Erythroblast (primary cell): ENCODE measurements at regions not wholly inside any gene's neighbourhood (a gene's known extent, or its start where the extent isn't known, plus 50 kb on each side); places are given as distances from the start of the nearest gene placed in this dataset.
"Not testable (repeated sequence)": the region's sequence is repeated elsewhere in the genome, so short reads cannot be mapped to it uniquely, and the experiment has no call there.

ENCODE experiments used
- DNase-seq, 2 experiments: peaks; one replicate each; lab custom pipeline; 2025; lab: John Stamatoyannopoulos, UW
- GATA1 ChIP-seq: IDR thresholded peaks from 2 replicates; pipeline ENCODE4 v1.6.1; 2011; ENCODE audit warnings: low read depth, mild to moderate bottlenecking, control low read depth, low read length, moderate library complexity
- POLR2A ChIP-seq: IDR thresholded peaks from 2 replicates; pipeline ENCODE4 v1.6.1; 2011; ENCODE audit warnings: mild to moderate bottlenecking, low read length

- TF ChIP-seq GATA1 (no peak), POLR2A (no peak)
These were observed 179.7 kb upstream of the ST6GALNAC5 start for GRCh38 chr1:76687307-76688175.

GRCh38 chr1:76690766-76691165 lies 176.5 kb upstream of the ST6GALNAC5 start:
- TF ChIP-seq POLR2A (no peak), GATA1 (no peak)
- DNase-seq = no peak

More at GRCh38 chr1:76687307-76688175, 179.7 kb upstream of the ST6GALNAC5 start:
- DNase-seq = no peak

DNA sequence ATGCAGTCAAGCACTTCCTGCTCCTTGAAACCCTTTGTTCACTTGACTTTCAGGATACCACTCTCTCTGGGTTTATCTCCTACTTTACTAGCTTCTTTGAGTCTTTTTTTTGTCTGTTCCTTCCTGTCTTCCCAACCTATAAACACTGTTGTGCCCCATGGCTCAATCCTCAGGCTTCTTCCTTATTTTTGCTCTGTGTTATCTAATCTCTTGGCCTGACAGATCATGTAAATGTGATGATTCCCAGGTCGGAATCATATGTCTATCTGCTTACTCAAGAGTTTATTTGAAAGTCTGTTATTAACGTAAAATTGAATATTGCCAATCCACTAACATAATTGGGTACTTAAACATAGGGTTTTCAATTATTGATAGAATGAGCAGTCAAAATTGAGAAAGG lies 171.7 kb upstream of the ST6GALNAC5 start:
- no peak for DNase-seq
- no peak for TF ChIP-seq POLR2A
- TF ChIP-seq GATA1 = no peak

DNA sequence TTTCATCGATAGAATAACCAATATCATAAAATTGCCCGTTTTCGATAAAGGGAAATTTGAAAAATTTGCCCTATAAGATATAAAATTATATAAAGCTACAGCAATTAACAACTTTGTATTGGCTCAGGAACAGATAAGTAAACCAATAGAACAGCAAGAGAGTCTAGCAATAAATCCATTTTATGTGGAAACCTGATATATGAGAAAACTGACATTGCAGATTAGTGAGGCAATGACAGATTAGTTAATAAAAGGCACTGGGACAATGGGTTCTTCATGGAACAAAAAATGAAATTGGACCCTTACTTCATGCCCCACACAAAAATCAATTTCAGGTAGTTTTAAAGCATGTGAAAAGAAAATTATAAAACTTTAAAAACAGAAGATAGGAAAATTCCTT lies 169.9 kb upstream of the ST6GALNAC5 start:
- DNase-seq = no peak
- TF ChIP-seq GATA1 (no peak), POLR2A (no peak)

DNA sequence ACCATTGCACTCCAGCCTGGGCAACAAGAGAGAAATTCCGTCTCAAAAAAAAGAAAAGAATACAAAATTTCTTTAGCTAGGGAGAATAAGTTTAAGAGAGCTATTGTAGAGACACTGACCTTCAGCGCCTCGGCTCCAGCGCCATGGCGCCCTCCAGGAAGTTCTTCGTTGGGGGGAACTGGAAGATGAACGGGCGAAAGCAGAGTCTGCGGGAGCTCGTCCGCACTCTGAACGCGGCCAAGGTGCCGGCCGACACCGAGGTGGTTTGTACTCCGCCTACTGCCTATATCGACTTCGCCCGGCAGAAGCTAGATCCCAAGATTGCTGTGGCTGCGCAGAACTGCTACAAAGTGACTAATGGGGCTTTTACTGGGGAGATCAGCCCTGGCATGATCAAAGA lies 167.6 kb upstream of the ST6GALNAC5 start:
- not testable (repeated sequence) for DNase-seq

- DNase-seq = not testable (repeated sequence)
These were observed 167.1 kb upstream of the ST6GALNAC5 start for GRCh38 chr1:76700200-76700599.

GRCh38 chr1:76705560-76705959 lies 161.7 kb upstream of the ST6GALNAC5 start:
- DNase-seq = no peak
- TF ChIP-seq GATA1 (no peak), POLR2A (no peak)

DNA sequence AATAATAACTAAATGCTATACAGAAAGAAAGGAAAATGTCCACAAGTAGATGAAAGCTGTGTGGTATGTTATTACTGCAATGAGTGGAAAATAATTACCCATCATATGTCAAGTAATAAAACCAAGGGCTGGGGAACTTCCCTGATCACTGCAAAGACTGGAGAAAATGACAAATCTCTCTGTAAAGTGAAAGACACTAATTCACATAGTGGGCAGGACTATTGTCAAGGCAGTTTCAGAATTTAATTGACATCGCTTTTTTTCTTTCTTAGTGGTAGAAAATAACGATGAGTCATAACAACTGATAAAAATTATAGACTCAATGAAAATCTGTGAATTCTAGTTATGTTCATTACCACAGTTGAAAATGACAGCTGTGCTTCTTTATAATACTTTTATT lies 153.7 kb upstream of the ST6GALNAC5 start:
- TF ChIP-seq POLR2A (no peak), GATA1 (no peak)
- no peak for DNase-seq

DNA sequence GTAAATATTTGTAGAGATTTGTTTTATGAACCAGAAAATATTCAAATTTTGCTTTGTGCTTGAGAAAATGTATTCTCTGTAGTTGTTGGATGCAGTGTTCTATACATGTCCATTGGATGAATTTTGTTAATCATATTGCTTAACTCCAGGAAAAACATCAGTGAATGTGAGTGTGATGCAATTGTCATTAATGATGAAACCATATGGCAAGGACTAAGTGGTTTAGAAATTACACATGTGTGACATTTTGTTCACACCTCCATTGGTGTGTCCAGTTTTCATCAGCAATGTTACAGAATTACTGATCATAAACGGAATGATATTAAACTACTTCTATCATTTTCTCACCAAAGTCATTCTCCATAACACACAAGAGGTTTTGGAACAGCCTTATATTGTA lies 151.8 kb upstream of the ST6GALNAC5 start:
- DNase-seq = peak in 1 of 2 experiments; percentile 21
- TF ChIP-seq POLR2A (no peak), GATA1 (no peak)

DNA sequence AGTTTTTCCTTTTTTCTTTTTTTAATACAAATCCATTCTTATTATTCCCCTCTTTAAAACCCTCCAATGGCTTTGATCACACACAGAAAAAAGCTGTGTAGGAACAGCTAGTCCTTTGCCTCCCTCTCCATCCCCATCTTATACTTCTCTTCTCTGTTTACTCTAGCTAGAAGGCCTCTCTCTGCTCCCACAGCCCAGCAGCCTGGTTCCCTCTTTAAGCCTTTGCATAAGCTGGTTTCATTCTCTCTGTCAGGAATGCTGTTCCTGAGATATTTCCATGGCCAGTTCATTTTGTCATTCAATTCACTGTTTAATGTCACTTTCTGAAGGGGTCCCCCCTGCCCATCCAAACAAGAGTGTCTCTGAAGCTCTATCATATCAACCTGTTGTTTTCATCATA lies 143.3 kb upstream of the ST6GALNAC5 start:
- no peak for TF ChIP-seq POLR2A
- no peak for TF ChIP-seq GATA1
- DNase-seq = no peak

- no peak for DNase-seq
- no peak for TF ChIP-seq POLR2A
- no peak for TF ChIP-seq GATA1
These were observed 142.5 kb upstream of the ST6GALNAC5 start for GRCh38 chr1:76724816-76725215.

DNA sequence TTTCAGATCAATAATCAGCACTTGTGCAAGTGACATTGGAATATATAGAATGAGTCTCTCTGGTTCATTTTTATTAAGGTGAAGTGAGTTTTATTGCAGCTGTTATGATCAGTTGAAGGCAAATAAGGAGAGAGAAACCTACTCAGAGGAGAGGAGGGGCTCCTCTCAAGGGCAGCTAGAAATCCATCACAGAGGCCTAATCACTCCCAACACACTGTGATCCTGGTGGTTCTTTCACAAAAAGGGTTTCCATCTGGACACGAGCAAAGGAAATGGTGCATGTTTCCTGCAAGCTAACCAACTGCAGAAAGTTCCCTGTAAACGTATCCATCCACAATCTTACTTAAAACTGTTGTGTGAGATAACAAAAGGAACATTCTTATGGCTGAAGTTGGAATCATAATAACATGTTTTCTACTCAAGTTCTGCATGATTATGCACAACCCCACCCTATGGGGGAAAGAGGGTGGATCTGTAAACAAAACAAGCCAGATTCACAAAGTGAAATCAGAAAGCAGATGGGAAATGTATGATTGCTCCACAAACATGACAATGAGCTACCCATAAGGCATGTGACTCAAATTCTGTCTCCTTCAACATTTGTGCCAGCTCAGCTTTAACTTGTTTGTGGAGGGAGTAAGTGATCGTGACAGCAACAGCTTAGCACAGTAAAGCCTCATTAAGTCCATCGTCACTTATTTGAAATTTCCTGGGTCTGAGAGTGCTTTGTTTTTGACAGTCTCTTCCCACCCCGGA lies 141.2 kb upstream of the ST6GALNAC5 start:
- TF ChIP-seq POLR2A (no peak), GATA1 (no peak)
- no peak for DNase-seq

- DNase-seq = no peak
- TF ChIP-seq GATA1 = no peak
- no peak for TF ChIP-seq POLR2A
These were observed 139.8 kb upstream of the ST6GALNAC5 start for GRCh38 chr1:76727520-76727919.

GRCh38 chr1:76729142-76729541 lies 138.1 kb upstream of the ST6GALNAC5 start:
- DNase-seq = no peak
- TF ChIP-seq GATA1 (no peak), POLR2A (no peak)
